Lower lobe of right lung (tissue), 2 donors: ENCODE measurements at regions not wholly inside any gene's neighbourhood (a gene's known extent, or its start where the extent isn't known, plus 50 kb on each side); places are given as distances from the start of the nearest gene placed in this dataset.

Experiments used
- ATAC-seq, 2 donors: fragments of 200-7000 bp; cut with Tn5 transposase; one replicate each; pipeline ENCODE4 v1.9.1; 2020 to 2022; ENCODE audit warnings: mild to moderate bottlenecking in 2 of 2, moderate library complexity in 2 of 2
- DNase-seq: peaks from one replicate; pipeline ENCODE4 v3.0.0-alpha.2; 2020
- H3K27ac ChIP-seq: fragments of 200-600 bp; one replicate; pipeline ENCODE4 v1.8.0; 2022
- H3K27me3 ChIP-seq: fragments of 200-600 bp; one replicate; pipeline ENCODE4 v1.8.0; 2022; ENCODE audit warnings: low read depth
- H3K36me3 ChIP-seq: fragments of 200-600 bp; one replicate; pipeline ENCODE4 v1.8.0; 2022; ENCODE audit warnings: mild to moderate bottlenecking
- H3K4me1 ChIP-seq: fragments of 200-600 bp; one replicate; pipeline ENCODE4 v1.8.0; 2022
- H3K4me3 ChIP-seq: fragments of 200-600 bp; one replicate; pipeline ENCODE4 v1.8.0; 2022; ENCODE audit warnings: mild to moderate bottlenecking
- H3K9me3 ChIP-seq: fragments of 200-600 bp; one replicate; pipeline ENCODE4 v1.8.0; 2022
- CTCF ChIP-seq: fragments of 200-600 bp; IDR thresholded peaks from one replicate; pipeline ENCODE4 v1.8.0; 2022; ENCODE audit warnings: antibody characterized with exemption, mild to moderate bottlenecking
- intact Hi-C: fragments of 100-400 bp; cut with DNase I; formaldehyde crosslinking; loops from one replicate; pipeline ENCODE4 v1.11.0; 2022
- donor health status: DM: no; HTN: yes; CAD: no; lungs with severe emphysema.

- Histone ChIP-seq H3K4me1 (no peaks in the 10 kb centered on the region), H3K27ac (no peak overlapping the region), H3K36me3 (no peaks in the 10 kb centered on the region), H3K27me3 (no peaks in the 10 kb centered on the region), H3K9me3 (no peaks in the 10 kb centered on the region), H3K4me3 (no peak overlapping the region)
- no peak for ATAC-seq
- no peak for DNase-seq
- intact Hi-C loops: no loop called here
- TF ChIP-seq CTCF: no peak
These were observed 227.7 kb downstream of the VEGFC start for GRCh38 chr4:176565049-176565448.

DNA sequence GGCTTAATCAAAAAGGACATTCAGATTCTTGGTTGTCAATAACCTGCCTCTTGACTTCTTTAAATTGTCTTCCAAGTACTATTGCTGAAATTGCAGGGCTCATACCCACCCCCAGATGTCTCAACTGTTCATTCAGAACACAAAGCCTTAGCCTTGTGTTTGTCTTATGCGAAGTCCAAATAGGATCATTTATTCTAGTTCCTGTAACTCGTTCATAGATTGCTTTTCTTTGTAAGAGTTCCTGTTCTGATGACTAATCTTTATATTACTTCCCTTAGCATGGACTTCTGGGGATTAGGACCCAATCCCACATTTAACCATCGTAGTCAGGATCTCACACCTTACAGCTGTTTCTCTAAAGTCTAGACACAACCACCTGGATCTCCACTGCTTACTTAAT lies 226.0 kb downstream of the VEGFC start:
- no peak for TF ChIP-seq CTCF
- H3K27me3 ChIP-seq: no peaks in the 10 kb centered on the region
- ATAC-seq (no peak), DNase-seq (no peak)
- H3K27ac ChIP-seq: no peak overlapping the region
- H3K9me3 ChIP-seq: no peaks in the 10 kb centered on the region
- H3K36me3 ChIP-seq: no peaks in the 10 kb centered on the region
- intact Hi-C loops: no loop called here
- H3K4me1 ChIP-seq: no peaks in the 10 kb centered on the region
- H3K4me3 ChIP-seq: no peak overlapping the region

- H3K27ac ChIP-seq: no peak overlapping the region
- no peaks in the 10 kb centered on the region for H3K4me1 ChIP-seq
- no peak overlapping the region for H3K4me3 ChIP-seq
- no peak for TF ChIP-seq CTCF
- intact Hi-C loops: no loop called here
- H3K9me3 ChIP-seq: no peaks in the 10 kb centered on the region
- no peaks in the 10 kb centered on the region for H3K36me3 ChIP-seq
- H3K27me3 ChIP-seq: no peaks in the 10 kb centered on the region
- DNase-seq (no peak), ATAC-seq (no peak)
These were observed 224.5 kb downstream of the VEGFC start for GRCh38 chr4:176568238-176568637.

GRCh38 chr4:176569301-176569700 lies 223.4 kb downstream of the VEGFC start:
- Histone ChIP-seq H3K9me3 (no peaks in the 10 kb centered on the region), H3K27ac (no peak overlapping the region), H3K27me3 (no peaks in the 10 kb centered on the region), H3K4me1 (no peaks in the 10 kb centered on the region), H3K36me3 (no peaks in the 10 kb centered on the region), H3K4me3 (no peak overlapping the region)
- TF ChIP-seq CTCF: no peak
- DNase-seq: no peak
- no peak for ATAC-seq
- intact Hi-C loops: no loop called here

DNA sequence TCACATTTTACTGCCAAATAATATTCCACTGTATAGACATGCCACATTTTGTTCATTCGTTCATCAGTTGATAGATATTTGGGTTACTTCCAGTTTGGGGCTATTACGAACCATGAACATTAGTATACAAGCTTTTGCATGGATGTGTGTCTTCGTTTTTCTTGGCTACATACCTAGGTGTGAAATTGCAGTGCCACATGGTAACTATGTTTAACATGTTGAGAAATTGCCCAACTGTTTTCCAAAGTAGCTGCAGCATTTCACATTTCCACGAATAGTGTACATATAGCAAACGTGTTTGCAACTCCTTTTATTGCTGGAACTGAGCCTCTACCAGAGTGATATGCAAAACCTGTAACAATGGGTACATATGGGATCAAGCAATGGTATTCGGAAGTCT lies 221.5 kb downstream of the VEGFC start:
- ATAC-seq (no peak), DNase-seq (no peak)
- Histone ChIP-seq H3K4me3 (no peak overlapping the region), H3K9me3 (no peaks in the 10 kb centered on the region), H3K27me3 (no peaks in the 10 kb centered on the region), H3K4me1 (no peaks in the 10 kb centered on the region), H3K36me3 (no peaks in the 10 kb centered on the region), H3K27ac (no peak overlapping the region)
- no peak for TF ChIP-seq CTCF
- intact Hi-C loops: no loop called here

GRCh38 chr4:176575141-176575730 lies 217.5 kb downstream of the VEGFC start:
- Histone ChIP-seq H3K36me3 (no peaks in the 10 kb centered on the region), H3K9me3 (no peaks in the 10 kb centered on the region), H3K27ac (no peak overlapping the region), H3K4me1 (no peaks in the 10 kb centered on the region), H3K4me3 (no peak overlapping the region), H3K27me3 (no peaks in the 10 kb centered on the region)
- no peak for TF ChIP-seq CTCF
- intact Hi-C loops: no loop called here
- ATAC-seq (peak in 1 of 2 donors; percentile 50), DNase-seq (no peak)
